HCT116 (cell line): ENCODE measurements at regions not wholly inside any gene's neighbourhood (a gene's known extent, or its start where the extent isn't known, plus 50 kb on each side); places are given as distances from the start of the nearest gene placed in this dataset.

Source experiments
- ATAC-seq: fragments of 200-7000 bp; cut with Tn5 transposase; 2 replicates; pipeline ENCODE4 v1.9.1; 2020; ENCODE audit warnings: mild to moderate bottlenecking, moderate library complexity
- BruUV-seq: library from RNA; stranded (reverse); fragments of 400-500 nt; replicated peaks from 2 replicates; lab custom pipeline; 2021; lab: Mats Ljungman, UMichigan
- CTCF ChIA-PET: fragments of 300-600 bp; sonication (Branson Sonifier 250); formaldehyde crosslinking; loops from one replicate; lab custom pipeline; 2021; ENCODE audit warnings: antibody characterized with exemption; lab: Charles Lee
- POLR2A ChIA-PET: fragments of 300-600, 350-600 bp; sonication (Branson Sonifier 250); formaldehyde crosslinking; loops from one replicate; lab custom pipeline; 2021; ENCODE audit warnings: antibody characterized with exemption; lab: Charles Lee
- RAD21 ChIA-PET, 2 experiments: fragments of 300-600 bp; sonication (Branson Sonifier 250); formaldehyde crosslinking; loops; one replicate each; lab custom pipeline; 2023; ENCODE audit warnings: low total read pairs in 2 of 2; ENCODE audit not compliant: uncharacterized antibody in 2 of 2, unreplicated experiment in 2 of 2, low non-redundant PET in 1 of 2; lab: Charles Lee
- DNase-seq: peaks from one replicate; pipeline ENCODE4 v3.0.0-alpha.2; 2010; ENCODE audit warnings: low read depth, low spot score
- H2AFZ ChIP-seq: fragments of 200-600 bp; shearing (Covaris generic), sonication (generic); 2 replicates; pipeline ENCODE4 v1.6.1; 2017; ENCODE audit warnings: low read depth, mixed run types, mixed read lengths, antibody characterized with exemption, low read length; ENCODE audit not compliant: poor library complexity, severe bottlenecking
- H3K27ac ChIP-seq: 2 replicates; pipeline ENCODE4 v1.5.1; 2012; ENCODE audit warnings: low read depth, low read length
- H3K27me3 ChIP-seq: fragments of 200-600 bp; sonication (generic); 2 replicates; pipeline ENCODE4 v1.6.1; 2016; ENCODE audit warnings: mixed run types, low read length, mixed read lengths; ENCODE audit not compliant: insufficient read depth
- H3K36me3 ChIP-seq, 2 experiments: fragments of 200-500 bp in 1 of 2; fragments of 200-600 bp in 1 of 2; sonication (Bioruptor generic) in 1 of 2; sonication (generic) in 1 of 2; 2 replicates each; pipeline versions ENCODE4 v1.5.1 to v1.6.1; 2014 to 2016; ENCODE audit warnings: low read length in 2 of 2, inconsistent platforms in 1 of 2, mixed read lengths in 1 of 2, mixed run types in 1 of 2; ENCODE audit not compliant: insufficient read depth in 2 of 2, control insufficient read depth in 1 of 2
- H3K4me1 ChIP-seq, 2 experiments: fragments of 200-600 bp in 1 of 2; sonication (generic) in 1 of 2; 2 replicates each; pipeline versions ENCODE4 v1.5.1 to v1.6.1; 2012 to 2017; ENCODE audit warnings: low read length in 2 of 2, inconsistent platforms in 1 of 2, mild to moderate bottlenecking in 1 of 2, mixed read lengths in 1 of 2, mixed run types in 1 of 2, moderate library complexity in 1 of 2; ENCODE audit not compliant: insufficient read depth in 2 of 2, control insufficient read depth in 1 of 2
- H3K4me2 ChIP-seq: fragments of 200-600 bp; sonication (generic); 2 replicates; pipeline ENCODE4 v1.6.1; 2017; ENCODE audit warnings: mixed run types, low read length, mixed read lengths
- H3K4me3 ChIP-seq, 2 experiments: fragments of 200-600 bp in 1 of 2; sonication (generic) in 1 of 2; replicated peaks in 1 of 2; 2 replicates each; pipeline ENCODE4 v1.5.1; 2011 to 2016; ENCODE audit warnings: low read length in 2 of 2, control low read depth in 1 of 2, low read depth in 1 of 2, mild to moderate bottlenecking in 1 of 2, mixed read lengths in 1 of 2, mixed run types in 1 of 2
- H3K79me2 ChIP-seq: fragments of 200-600 bp; sonication (generic); 2 replicates; pipeline ENCODE4 v1.6.1; 2017; ENCODE audit warnings: mild to moderate bottlenecking, mixed run types, low read length, moderate library complexity, mixed read lengths; ENCODE audit not compliant: insufficient read depth
- H3K9ac ChIP-seq: fragments of 200-600 bp; sonication (generic); 2 replicates; pipeline ENCODE4 v1.6.1; 2016; ENCODE audit warnings: low read length, mixed read lengths
- H3K9me2 ChIP-seq: fragments of 200-600 bp; sonication (generic), shearing (Covaris generic); 2 replicates; pipeline ENCODE4 v1.6.1; 2017; ENCODE audit warnings: mixed run types, mild to moderate bottlenecking, moderate library complexity; ENCODE audit not compliant: insufficient read depth
- H3K9me3 ChIP-seq, 2 experiments: fragments of 200-500 bp in 1 of 2; fragments of 200-600 bp in 1 of 2; sonication (Bioruptor generic) in 1 of 2; sonication (generic) in 1 of 2; 2 replicates each; pipeline ENCODE4 v1.6.1; 2014 to 2017; ENCODE audit warnings: low read length in 2 of 2, mixed read lengths in 2 of 2, inconsistent platforms in 1 of 2, low read depth in 1 of 2, mild to moderate bottlenecking in 1 of 2, mixed run types in 1 of 2, moderate library complexity in 1 of 2; ENCODE audit not compliant: control insufficient read depth in 1 of 2, insufficient read depth in 1 of 2
- H4K20me1 ChIP-seq: fragments of 200-600 bp; sonication (generic), shearing (Covaris generic); 2 replicates; pipeline ENCODE4 v1.6.1; 2017; ENCODE audit warnings: mixed run types, mild to moderate bottlenecking, moderate library complexity; ENCODE audit not compliant: insufficient read depth
- CEBPB ChIP-seq: IDR thresholded peaks from 2 replicates; pipeline ENCODE4 v1.6.1; 2012; ENCODE audit warnings: low read depth
- POLR2A ChIP-seq: IDR thresholded peaks from 2 replicates; pipeline ENCODE4 v1.7.0; 2011; ENCODE audit warnings: borderline replicate concordance; ENCODE audit not compliant: insufficient read depth, insufficient read length; ENCODE audit errors: extremely low read depth
- POLR2AphosphoS5 ChIP-seq: IDR thresholded peaks from 2 replicates; pipeline ENCODE4 v1.6.1; 2011; ENCODE audit warnings: mild to moderate bottlenecking, low read depth, low read length, moderate library complexity
- RAD21 ChIP-seq: IDR thresholded peaks from 2 replicates; pipeline ENCODE4 v1.6.1; 2012; ENCODE audit warnings: low read depth, mild to moderate bottlenecking
- SIN3A ChIP-seq: IDR thresholded peaks from 2 replicates; pipeline ENCODE4 v1.6.1; 2012; ENCODE audit warnings: low read depth
- TCF7L2 ChIP-seq: IDR thresholded peaks from 2 replicates; pipeline ENCODE4 v1.7.0; 2011; ENCODE audit warnings: borderline replicate concordance, inconsistent platforms; ENCODE audit not compliant: insufficient read depth, insufficient read length; ENCODE audit errors: extremely low read depth
- intact Hi-C: fragments of 100-400 bp; cut with micrococcal nuclease; formaldehyde crosslinking; loops from 2 replicates; pipeline ENCODE4 v1.10.0; 2022
- TF ChIP-seq, protein P1 (sequence below): IDR thresholded peaks from 2 replicates; pipeline ENCODE4 v1.6.1; 2012; ENCODE audit warnings: low read depth
- TF ChIP-seq, protein P2 (sequence below): IDR thresholded peaks from 2 replicates; pipeline ENCODE4 v1.6.1; 2012

DNA sequence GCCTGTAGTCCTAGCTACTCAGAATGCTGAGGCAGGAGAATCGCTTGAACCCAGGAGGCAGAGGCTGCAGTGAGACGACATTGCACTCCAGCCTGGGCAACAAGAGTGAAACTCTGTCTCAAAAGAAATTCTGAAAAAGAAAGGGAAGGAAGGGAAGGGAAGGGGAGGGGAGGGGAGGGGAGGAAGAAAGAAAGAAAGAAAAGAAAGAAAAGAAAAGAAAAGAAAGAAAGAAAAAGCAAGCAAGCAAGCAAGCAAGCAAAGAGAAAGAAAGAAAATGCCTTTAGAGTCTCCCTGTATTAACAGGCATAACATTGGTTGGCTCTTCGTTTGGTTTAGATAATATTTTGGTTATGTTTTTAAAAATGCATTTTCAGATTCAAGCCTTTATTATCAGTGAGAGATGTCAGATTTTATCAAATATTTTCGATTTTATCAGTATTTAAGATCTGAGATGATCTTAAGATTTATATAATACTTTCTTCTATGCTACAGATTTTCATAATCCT lies 281.1 kb downstream of the NPIPA8 start:
- H3K27ac ChIP-seq, result no peak overlapping the region
- TF ChIP-seq POLR2AphosphoS5 (no peak), CEBPB (no peak), RAD21 (no peak), TCF7L2 (no peak), POLR2A (no peak), SIN3A (no peak)
- TF ChIP-seq, protein P1, sequence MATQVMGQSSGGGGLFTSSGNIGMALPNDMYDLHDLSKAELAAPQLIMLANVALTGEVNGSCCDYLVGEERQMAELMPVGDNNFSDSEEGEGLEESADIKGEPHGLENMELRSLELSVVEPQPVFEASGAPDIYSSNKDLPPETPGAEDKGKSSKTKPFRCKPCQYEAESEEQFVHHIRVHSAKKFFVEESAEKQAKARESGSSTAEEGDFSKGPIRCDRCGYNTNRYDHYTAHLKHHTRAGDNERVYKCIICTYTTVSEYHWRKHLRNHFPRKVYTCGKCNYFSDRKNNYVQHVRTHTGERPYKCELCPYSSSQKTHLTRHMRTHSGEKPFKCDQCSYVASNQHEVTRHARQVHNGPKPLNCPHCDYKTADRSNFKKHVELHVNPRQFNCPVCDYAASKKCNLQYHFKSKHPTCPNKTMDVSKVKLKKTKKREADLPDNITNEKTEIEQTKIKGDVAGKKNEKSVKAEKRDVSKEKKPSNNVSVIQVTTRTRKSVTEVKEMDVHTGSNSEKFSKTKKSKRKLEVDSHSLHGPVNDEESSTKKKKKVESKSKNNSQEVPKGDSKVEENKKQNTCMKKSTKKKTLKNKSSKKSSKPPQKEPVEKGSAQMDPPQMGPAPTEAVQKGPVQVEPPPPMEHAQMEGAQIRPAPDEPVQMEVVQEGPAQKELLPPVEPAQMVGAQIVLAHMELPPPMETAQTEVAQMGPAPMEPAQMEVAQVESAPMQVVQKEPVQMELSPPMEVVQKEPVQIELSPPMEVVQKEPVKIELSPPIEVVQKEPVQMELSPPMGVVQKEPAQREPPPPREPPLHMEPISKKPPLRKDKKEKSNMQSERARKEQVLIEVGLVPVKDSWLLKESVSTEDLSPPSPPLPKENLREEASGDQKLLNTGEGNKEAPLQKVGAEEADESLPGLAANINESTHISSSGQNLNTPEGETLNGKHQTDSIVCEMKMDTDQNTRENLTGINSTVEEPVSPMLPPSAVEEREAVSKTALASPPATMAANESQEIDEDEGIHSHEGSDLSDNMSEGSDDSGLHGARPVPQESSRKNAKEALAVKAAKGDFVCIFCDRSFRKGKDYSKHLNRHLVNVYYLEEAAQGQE, result no peak
- TF ChIP-seq, protein P2, sequence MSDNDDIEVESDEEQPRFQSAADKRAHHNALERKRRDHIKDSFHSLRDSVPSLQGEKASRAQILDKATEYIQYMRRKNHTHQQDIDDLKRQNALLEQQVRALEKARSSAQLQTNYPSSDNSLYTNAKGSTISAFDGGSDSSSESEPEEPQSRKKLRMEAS, result no peak

More for the DNA sequence above, 281.1 kb downstream of the NPIPA8 start:
- Histone ChIP-seq H3K36me3 (no peaks in the 10 kb centered on the region), H3K4me2 (no peak overlapping the region), H3K4me1 (no peaks in the 10 kb centered on the region), H3K27me3 (peaks cover 32% of the 10 kb centered on the region), H3K9me2 (no peaks in the 10 kb centered on the region), H4K20me1 (no peaks in the 10 kb centered on the region), H3K9ac (no peak overlapping the region), H3K79me2 (no peaks in the 10 kb centered on the region), H2AFZ (no peak overlapping the region), H3K4me3 (no peak overlapping the region), H3K9me3 (no peaks in the 10 kb centered on the region)
- RAD21 ChIA-PET, result no interaction called here
- CTCF ChIA-PET, result no interaction called here
- ATAC-seq (no peak), DNase-seq (no peak)
- BruUV-seq, result no TSS peak
- intact Hi-C loops, result no loop called here
- POLR2A ChIA-PET, result no interaction called here
